ENCODE measurements at regions not wholly inside any gene's neighbourhood (a gene's known extent, or its start where the extent isn't known, plus 50 kb on each side); places are given as distances from the start of the nearest gene placed in this dataset.

DNA sequence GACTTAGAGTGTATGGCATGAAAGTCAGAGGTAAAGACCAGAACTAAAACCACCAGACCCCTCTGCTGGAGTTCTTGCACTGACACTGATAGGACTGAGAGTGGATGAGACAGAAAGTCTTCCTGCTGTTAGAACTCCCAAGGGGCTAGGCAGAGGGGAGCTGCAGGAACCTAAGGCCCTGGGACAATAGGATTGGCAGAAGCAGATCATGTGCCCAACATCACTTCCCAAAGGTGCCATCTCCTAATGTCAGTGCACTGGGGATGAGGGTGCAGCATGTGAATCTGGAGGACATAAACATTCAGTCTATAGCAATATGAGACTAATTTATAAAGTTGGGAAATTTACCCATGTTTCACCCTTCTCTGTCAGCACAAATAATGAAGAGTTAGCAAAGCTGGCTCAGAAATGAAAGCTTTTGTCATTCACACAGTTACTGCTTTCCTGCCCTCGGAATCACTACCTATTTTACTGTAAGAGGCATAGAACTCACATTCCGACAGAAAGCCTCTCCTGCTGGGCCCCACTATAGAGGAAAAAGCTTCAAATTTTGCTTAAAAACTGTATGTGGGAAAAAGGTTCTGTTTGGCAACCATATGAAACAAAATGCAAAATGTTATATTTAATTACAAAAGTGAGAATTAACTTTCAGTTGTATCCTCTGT, 49.9 kb upstream of the SSX2IP start:
- TF ChIP-seq, protein P1, sequence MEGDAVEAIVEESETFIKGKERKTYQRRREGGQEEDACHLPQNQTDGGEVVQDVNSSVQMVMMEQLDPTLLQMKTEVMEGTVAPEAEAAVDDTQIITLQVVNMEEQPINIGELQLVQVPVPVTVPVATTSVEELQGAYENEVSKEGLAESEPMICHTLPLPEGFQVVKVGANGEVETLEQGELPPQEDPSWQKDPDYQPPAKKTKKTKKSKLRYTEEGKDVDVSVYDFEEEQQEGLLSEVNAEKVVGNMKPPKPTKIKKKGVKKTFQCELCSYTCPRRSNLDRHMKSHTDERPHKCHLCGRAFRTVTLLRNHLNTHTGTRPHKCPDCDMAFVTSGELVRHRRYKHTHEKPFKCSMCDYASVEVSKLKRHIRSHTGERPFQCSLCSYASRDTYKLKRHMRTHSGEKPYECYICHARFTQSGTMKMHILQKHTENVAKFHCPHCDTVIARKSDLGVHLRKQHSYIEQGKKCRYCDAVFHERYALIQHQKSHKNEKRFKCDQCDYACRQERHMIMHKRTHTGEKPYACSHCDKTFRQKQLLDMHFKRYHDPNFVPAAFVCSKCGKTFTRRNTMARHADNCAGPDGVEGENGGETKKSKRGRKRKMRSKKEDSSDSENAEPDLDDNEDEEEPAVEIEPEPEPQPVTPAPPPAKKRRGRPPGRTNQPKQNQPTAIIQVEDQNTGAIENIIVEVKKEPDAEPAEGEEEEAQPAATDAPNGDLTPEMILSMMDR (IDR thresholded peaks at IDR 0.05; ENCODE audit: poor library complexity) = no peak
- no peak for TF ChIP-seq EZH2 (IDR thresholded peaks at IDR 0.05; ENCODE audit: borderline replicate concordance)

Data from hepatocyte (in vitro differentiated cells).